Gastrocnemius medialis (tissue), 4 donors: ENCODE measurements at regions not wholly inside any gene's neighbourhood (a gene's known extent, or its start where the extent isn't known, plus 50 kb on each side); places are given as distances from the start of the nearest gene placed in this dataset.

Experiments used
- CTCF ChIP-seq, 5 experiments: fragments of 450-650 bp in 3 of 5; fragments of 200-600 bp in 2 of 5; sonication (generic) in 2 of 5; IDR thresholded peaks in 4 of 5; conservative IDR thresholded peaks in 1 of 5; 1 replicate in 4 of 5; 2 replicates in 1 of 5; pipeline ENCODE4 v1.5.1; 2016 to 2019; ENCODE audit warnings: antibody characterized with exemption in 5 of 5, mild to moderate bottlenecking in 3 of 5, moderate library complexity in 3 of 5
- POLR2A ChIP-seq, 2 donors: fragments of 450-650 bp; IDR thresholded peaks; one replicate each; pipeline ENCODE4 v1.6.1; 2017; ENCODE audit warnings: antibody characterized with exemption in 2 of 2, mild to moderate bottlenecking in 2 of 2, moderate library complexity in 2 of 2

- TF ChIP-seq CTCF (IDR thresholded peaks at IDR 0.05 in 4 of 5, conservative IDR thresholded peaks at IDR 0.05 in 1 of 5): no peak
- TF ChIP-seq POLR2A (IDR thresholded peaks at IDR 0.05): no peak
Measured at GRCh38 chr20:8986631-8987030, 82.3 kb upstream of the PLCB4 start.
